Glutamatergic neuron (in vitro differentiated cells): ENCODE measurements at regions not wholly inside any gene's neighbourhood (a gene's known extent, or its start where the extent isn't known, plus 50 kb on each side); places are given as distances from the start of the nearest gene placed in this dataset.

Experiments used
- DNase-seq: peaks from one replicate; pipeline ENCODE4 v3.0.0; 2022
- H3K27ac Mint-ChIP-seq: one replicate; pipeline ENCODE4 v1.8.0; 2020; ENCODE audit warnings: mild to moderate bottlenecking, mixed read lengths, inconsistent platforms; ENCODE audit not compliant: unreplicated experiment
- H3K27me3 Mint-ChIP-seq: one replicate; pipeline ENCODE4 v1.8.0; 2020; ENCODE audit warnings: mild to moderate bottlenecking, moderate library complexity, mixed read lengths, inconsistent platforms; ENCODE audit not compliant: unreplicated experiment
- H3K36me3 Mint-ChIP-seq: one replicate; pipeline ENCODE4 v1.8.0; 2020; ENCODE audit warnings: mild to moderate bottlenecking, mixed read lengths, inconsistent platforms; ENCODE audit not compliant: unreplicated experiment
- H3K4me1 Mint-ChIP-seq: one replicate; pipeline ENCODE4 v1.8.0; 2020; ENCODE audit warnings: mild to moderate bottlenecking, low read depth, mixed read lengths, inconsistent platforms; ENCODE audit not compliant: unreplicated experiment
- H3K4me3 Mint-ChIP-seq: one replicate; pipeline ENCODE4 v1.8.0; 2020; ENCODE audit warnings: mild to moderate bottlenecking, mixed read lengths, inconsistent platforms; ENCODE audit not compliant: unreplicated experiment
- H3K9me3 Mint-ChIP-seq: one replicate; pipeline ENCODE4 v1.8.0; 2020; ENCODE audit warnings: mild to moderate bottlenecking, moderate library complexity, mixed read lengths, inconsistent platforms; ENCODE audit not compliant: unreplicated experiment
- TF ChIP-seq, protein P1 (sequence below): fragments of 200-600 bp; sonication (generic); IDR thresholded peaks from one replicate; pipeline ENCODE4 v1.5.0; 2021; ENCODE audit not compliant: partially characterized antibody, unreplicated experiment

DNA sequence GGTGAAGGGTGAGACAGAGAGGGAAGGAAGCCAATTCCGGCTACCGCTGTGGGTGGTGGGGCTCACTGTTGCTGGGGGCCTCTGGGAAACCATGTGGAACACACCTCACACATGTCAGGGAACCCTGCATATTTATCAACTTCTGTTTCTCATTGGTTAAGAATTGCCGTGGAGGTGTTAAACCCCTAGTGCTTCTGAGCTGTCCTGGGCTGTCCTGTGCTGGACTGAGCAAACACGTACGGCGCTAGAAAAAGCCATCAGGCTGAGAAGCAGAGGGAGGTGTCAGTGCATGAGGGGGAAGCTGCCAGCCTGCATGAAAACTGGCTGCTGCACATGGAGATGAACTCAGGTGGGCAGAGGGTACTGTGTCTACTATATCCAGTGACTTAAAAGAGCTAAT lies 103.9 kb upstream of the JAG1 start:
- no peak for DNase-seq
- H3K27ac Mint-ChIP-seq = no peak overlapping the region
- no peak overlapping the region for H3K4me3 Mint-ChIP-seq
- H3K9me3 Mint-ChIP-seq = peaks cover 2% of the 10 kb centered on the region
- no peaks in the 10 kb centered on the region for H3K36me3 Mint-ChIP-seq
- no peaks in the 10 kb centered on the region for H3K27me3 Mint-ChIP-seq
- H3K4me1 Mint-ChIP-seq = peaks cover 7% of the 10 kb centered on the region
- TF ChIP-seq, protein P1, sequence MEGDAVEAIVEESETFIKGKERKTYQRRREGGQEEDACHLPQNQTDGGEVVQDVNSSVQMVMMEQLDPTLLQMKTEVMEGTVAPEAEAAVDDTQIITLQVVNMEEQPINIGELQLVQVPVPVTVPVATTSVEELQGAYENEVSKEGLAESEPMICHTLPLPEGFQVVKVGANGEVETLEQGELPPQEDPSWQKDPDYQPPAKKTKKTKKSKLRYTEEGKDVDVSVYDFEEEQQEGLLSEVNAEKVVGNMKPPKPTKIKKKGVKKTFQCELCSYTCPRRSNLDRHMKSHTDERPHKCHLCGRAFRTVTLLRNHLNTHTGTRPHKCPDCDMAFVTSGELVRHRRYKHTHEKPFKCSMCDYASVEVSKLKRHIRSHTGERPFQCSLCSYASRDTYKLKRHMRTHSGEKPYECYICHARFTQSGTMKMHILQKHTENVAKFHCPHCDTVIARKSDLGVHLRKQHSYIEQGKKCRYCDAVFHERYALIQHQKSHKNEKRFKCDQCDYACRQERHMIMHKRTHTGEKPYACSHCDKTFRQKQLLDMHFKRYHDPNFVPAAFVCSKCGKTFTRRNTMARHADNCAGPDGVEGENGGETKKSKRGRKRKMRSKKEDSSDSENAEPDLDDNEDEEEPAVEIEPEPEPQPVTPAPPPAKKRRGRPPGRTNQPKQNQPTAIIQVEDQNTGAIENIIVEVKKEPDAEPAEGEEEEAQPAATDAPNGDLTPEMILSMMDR = no peak

DNA sequence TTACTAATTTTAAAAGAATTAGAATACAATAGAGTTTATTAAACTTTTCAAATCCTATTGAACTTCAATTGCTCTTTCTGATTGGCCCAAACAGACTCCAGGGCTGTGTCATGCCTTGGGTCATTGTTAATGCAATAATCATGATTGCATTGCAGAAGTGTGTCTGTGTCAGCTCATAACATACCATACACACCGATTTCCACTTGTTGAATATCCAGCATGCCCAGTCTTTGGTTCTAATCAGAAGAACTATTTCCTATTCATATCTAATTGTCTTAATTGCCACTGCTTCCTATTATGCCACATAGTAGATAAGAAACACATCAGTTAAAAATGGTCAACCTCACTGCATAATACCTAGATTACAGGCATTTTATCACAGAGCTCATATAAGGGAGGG lies 106.1 kb upstream of the JAG1 start:
- TF ChIP-seq, protein P1 = no peak
- DNase-seq = no peak
- H3K27me3 Mint-ChIP-seq = no peaks in the 10 kb centered on the region
- H3K9me3 Mint-ChIP-seq = peaks cover 2% of the 10 kb centered on the region
- H3K27ac Mint-ChIP-seq = no peak overlapping the region
- H3K4me1 Mint-ChIP-seq = peaks cover 9% of the 10 kb centered on the region
- no peaks in the 10 kb centered on the region for H3K36me3 Mint-ChIP-seq
- no peak overlapping the region for H3K4me3 Mint-ChIP-seq

DNA sequence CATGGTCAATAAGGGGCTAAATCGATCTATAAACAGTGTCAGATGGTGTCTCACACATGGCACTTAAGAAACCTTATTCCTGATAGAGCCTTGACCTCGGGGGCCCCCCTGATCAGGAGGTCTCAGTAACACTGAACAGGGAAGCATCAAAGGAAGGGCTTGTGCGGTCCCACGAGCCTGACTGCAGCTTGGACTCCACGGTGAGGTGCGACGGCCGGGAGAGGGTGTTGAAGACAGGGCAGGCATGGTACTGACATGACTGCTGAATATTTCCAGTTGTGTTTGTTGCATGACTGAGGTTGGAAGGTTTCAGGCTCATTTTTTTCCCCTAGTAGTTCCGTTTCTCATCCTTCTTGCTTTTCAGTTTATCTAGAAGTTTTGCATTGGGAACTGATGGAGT lies 107.1 kb upstream of the JAG1 start:
- Mint-ChIP-seq H3K27ac (no peak overlapping the region), H3K4me3 (peak overlapping the region; percentile 6), H3K4me1 (peaks cover 9% of the 10 kb centered on the region), H3K9me3 (peaks cover 2% of the 10 kb centered on the region), H3K36me3 (no peaks in the 10 kb centered on the region), H3K27me3 (no peaks in the 10 kb centered on the region)
- TF ChIP-seq, protein P1 = no peak
- DNase-seq = peak; percentile 21

DNA sequence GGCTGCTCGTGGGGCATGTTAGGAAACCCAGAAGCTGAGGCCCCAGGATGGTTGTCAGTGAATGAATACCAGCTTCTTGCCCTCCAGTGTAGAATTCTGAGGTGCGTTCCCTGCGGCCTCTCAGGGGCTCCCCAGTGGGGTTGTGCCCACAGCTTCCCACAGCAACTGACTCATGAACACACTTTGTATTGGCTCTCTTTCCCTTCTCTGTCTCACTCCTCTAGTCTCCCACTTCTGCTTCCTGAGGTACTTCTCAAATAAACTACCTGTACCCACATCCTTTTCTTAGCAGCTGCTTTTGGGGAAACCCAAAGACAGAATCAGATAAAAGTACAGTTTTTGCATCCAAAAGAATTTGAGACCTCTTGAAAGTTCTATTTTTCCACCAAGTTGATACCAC lies 107.7 kb upstream of the JAG1 start:
- Mint-ChIP-seq H3K9me3 (peaks cover 2% of the 10 kb centered on the region), H3K36me3 (no peaks in the 10 kb centered on the region), H3K27me3 (no peaks in the 10 kb centered on the region), H3K27ac (no peak overlapping the region), H3K4me3 (no peak overlapping the region), H3K4me1 (peaks cover 9% of the 10 kb centered on the region)
- TF ChIP-seq, protein P1 = no peak
- DNase-seq = no peak

DNA sequence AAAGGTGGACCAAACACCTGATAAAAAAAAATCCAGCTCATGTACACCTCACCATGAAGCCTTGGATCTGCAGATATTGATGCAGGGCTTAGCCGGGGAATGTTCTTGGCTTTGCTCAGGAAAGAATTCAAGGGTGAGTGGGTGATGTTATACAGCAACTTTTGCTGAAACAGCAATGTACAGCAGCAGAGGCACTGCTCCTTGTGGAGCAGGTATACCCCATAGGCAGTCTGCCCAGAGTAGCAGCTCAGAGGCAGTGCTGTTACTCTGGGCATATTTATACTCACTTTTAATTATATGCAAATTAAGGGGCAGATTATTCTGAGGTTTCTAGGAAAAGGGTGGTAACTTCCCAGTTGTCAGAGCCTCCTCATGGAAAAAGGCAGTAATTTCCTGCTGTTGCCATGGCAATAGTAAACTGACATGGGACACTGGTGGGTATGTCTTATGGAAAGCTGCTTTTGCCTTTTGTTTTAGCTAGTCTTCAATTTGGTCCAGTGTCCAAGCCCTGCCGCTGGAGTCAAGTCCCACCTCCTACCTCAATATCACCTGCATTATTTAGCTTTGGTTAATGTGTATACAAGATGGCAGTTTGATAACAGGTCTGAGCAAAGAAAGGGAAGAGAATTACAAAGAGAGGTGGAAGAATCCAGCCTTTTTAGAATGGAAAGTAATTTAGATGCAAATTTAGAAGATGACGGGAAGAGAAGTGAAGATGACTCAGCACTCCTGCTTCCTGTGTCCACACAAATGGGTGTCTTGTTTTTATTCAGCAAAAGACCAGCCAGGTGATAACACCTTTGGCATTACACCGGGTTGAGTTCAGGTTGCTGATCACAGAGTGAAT lies 110.1 kb upstream of the JAG1 start:
- H3K4me1 Mint-ChIP-seq = peaks cover 9% of the 10 kb centered on the region
- no peaks in the 10 kb centered on the region for H3K27me3 Mint-ChIP-seq
- no peak for DNase-seq
- no peak overlapping the region for H3K4me3 Mint-ChIP-seq
- TF ChIP-seq, protein P1 = no peak
- no peaks in the 10 kb centered on the region for H3K9me3 Mint-ChIP-seq
- H3K27ac Mint-ChIP-seq = no peak overlapping the region
- no peaks in the 10 kb centered on the region for H3K36me3 Mint-ChIP-seq
